ENCODE measurements at regions not wholly inside any gene's neighbourhood (a gene's known extent, or its start where the extent isn't known, plus 50 kb on each side); places are given as distances from the start of the nearest gene placed in this dataset.

DNA sequence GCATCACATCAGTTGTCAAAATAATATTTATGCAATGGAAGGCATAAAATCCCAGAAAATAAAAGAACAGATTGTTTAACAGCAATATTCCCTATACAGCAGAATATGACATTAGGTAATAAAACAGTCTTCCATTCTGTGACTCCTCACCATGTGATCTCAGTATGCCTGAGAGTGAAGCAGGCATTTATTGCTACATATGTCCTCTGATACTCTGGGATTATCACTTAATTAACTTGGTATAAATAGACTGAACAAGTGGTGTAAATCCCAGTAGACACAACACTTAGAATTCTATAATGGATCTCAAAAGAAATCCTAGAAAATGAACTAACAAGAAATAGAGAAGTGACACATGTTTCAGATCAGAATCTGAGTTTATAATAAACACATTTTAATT, 841.3 kb downstream of the PDHA2 start:
- no peak overlapping the region for H3K4me3 ChIP-seq (ENCODE audit: low read depth, low read length)
- DNase-seq (ENCODE audit: low read depth): no peak
- no peak for TF ChIP-seq CTCF (IDR thresholded peaks at IDR 0.05; ENCODE audit: low read depth, low read length, missing control alignments)

- H3K4me3 ChIP-seq (ENCODE audit: low read depth, low read length): no peak overlapping the region
- DNase-seq (ENCODE audit: low read depth): no peak
- TF ChIP-seq CTCF (IDR thresholded peaks at IDR 0.05; ENCODE audit: low read depth, low read length, missing control alignments): no peak
Observed at GRCh38 chr4:96685691-96686090, 845.8 kb downstream of the PDHA2 start.

DNA sequence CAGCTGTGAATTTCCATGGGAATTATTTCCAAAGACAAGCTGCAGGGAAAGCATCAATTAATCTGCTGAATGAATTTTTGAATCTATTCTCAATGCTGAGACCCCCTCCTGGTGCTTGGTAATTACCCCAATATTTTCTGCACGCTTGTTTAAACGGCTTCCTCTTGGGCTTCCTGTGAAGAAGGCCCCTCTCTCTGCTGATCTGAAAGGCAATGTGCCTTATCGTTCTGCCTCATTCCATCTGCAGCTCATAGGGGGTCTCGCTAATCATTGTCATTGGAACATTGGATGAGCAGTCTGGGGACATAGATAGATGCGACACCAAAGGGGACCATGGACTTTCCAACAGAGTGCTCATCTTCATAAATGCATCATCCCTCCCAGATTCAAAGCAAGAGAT, 851.6 kb downstream of the PDHA2 start:
- TF ChIP-seq CTCF (IDR thresholded peaks at IDR 0.05; ENCODE audit: low read depth, low read length, missing control alignments): no peak
- no peak for DNase-seq (ENCODE audit: low read depth)
- no peak overlapping the region for H3K4me3 ChIP-seq (ENCODE audit: low read depth, low read length)

DNA sequence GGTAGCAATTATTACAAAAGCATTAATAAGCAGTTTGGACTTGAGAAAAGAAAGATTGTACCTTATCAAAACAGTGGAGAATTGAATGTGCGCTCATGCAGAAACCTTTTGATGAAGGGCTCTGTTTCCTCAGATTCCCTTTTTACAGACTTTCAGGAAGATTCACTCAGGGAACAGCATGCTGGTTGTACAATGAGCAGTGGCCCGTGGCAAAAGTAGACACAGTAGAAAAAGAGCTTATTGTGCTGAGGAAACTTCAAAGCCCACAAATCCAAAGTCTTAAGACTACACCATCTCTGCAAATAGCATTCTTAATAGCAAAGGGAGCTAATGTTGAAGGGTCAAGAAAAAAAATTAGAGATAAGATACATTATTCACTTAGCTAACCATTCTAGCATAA, 858.9 kb downstream of the PDHA2 start:
- no peak for DNase-seq (ENCODE audit: low read depth)
- no peak overlapping the region for H3K4me3 ChIP-seq (ENCODE audit: low read depth, low read length)
- TF ChIP-seq CTCF (IDR thresholded peaks at IDR 0.05; ENCODE audit: low read depth, low read length, missing control alignments): no peak

- TF ChIP-seq CTCF (IDR thresholded peaks at IDR 0.05; ENCODE audit: low read depth, low read length, missing control alignments): no peak
Observed at GRCh38 chr4:96703265-96703664, 863.4 kb downstream of the PDHA2 start.

DNA sequence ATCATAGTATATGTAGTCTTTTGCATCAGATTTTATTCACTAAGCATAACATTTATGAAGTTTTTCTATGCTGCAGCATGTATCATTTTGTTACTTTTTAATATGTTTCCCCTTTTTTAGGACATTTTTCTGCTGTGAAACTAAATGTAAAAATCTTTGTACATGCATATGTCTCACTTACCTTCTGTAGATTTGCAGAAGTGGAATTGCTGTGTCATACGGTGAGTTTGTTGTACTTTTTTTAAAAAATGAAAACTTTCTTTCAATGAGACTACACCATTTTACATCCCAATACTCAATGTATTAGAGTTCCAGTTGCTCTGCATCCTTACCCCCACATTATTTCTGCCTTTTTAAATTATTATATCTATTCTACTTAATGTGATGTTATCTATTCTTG, 868.9 kb downstream of the PDHA2 start:
- DNase-seq (ENCODE audit: low read depth): no peak
- no peak overlapping the region for H3K4me3 ChIP-seq (ENCODE audit: low read depth, low read length)
- TF ChIP-seq CTCF (IDR thresholded peaks at IDR 0.05; ENCODE audit: low read depth, low read length, missing control alignments): no peak

More at GRCh38 chr4:96703265-96703664, 863.4 kb downstream of the PDHA2 start:
- no peak for DNase-seq (ENCODE audit: low read depth)
- no peak overlapping the region for H3K4me3 ChIP-seq (ENCODE audit: low read depth, low read length)

DNA sequence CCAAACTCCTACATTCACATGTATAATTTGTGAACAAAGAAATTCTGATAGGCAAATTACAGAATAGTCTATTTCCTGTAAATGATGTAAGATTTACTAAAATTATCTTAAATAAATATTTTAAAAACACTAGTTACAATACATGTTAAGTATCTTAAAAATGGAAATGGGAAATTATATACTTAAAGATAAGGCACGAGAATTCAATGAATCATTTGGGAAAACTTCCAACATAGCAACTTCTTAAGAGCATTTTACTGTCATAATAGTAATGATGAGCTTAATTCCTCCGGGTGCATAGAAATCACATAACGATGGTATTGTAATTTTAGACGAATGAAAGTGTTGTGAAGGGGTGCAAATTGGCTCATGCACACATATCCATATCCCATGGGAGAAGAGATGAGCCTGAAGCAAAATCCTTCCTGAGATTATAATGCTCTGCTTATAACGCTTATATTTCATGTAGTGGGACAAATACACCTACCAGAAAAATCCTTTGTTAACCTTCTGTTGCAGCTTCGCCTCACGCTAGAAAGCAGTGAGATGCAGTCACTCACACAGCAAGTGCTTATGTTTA, 873.5 kb downstream of the PDHA2 start:
- DNase-seq (ENCODE audit: low read depth): no peak
- no peak overlapping the region for H3K4me3 ChIP-seq (ENCODE audit: low read depth, low read length)
- no peak for TF ChIP-seq CTCF (IDR thresholded peaks at IDR 0.05; ENCODE audit: low read depth, low read length, missing control alignments)

Data from GM12864 (cell line).